ENCODE measurements at regions not wholly inside any gene's neighbourhood (a gene's known extent, or its start where the extent isn't known, plus 50 kb on each side); places are given as distances from the start of the nearest gene placed in this dataset.

- Histone ChIP-seq H3K36me3 (ENCODE audit: control insufficient read depth, insufficient read depth, low read length) (no peaks in the 10 kb centered on the region), H3K4me3 (ENCODE audit: insufficient read depth, low read depth, low read length, poor library complexity, severe bottlenecking) (no peak overlapping the region), H3K27ac (ENCODE audit: insufficient read depth, low read length, poor library complexity, severe bottlenecking) (no peak overlapping the region), H3K27me3 (replicated peaks; ENCODE audit: control insufficient read depth, insufficient read depth, low read length, poor library complexity, severe bottlenecking) (no peaks in the 10 kb centered on the region), H3K4me1 (ENCODE audit: control insufficient read depth, insufficient read depth, low read length, poor library complexity, severe bottlenecking) (no peaks in the 10 kb centered on the region), H3K9me3 (ENCODE audit: control insufficient read depth, low read length) (no peaks in the 10 kb centered on the region)
- no peak for DNase-seq
Observed at GRCh38 chr21:43325968-43326715, 100.8 kb downstream of the SIK1 start.

GRCh38 chr21:43325036-43325435 lies 101.9 kb downstream of the SIK1 start:
- H3K4me3 ChIP-seq (ENCODE audit: insufficient read depth, low read depth, low read length, poor library complexity, severe bottlenecking): no peak overlapping the region
- H3K27me3 ChIP-seq (replicated peaks; ENCODE audit: control insufficient read depth, insufficient read depth, low read length, poor library complexity, severe bottlenecking): no peaks in the 10 kb centered on the region
- no peak overlapping the region for H3K27ac ChIP-seq (ENCODE audit: insufficient read depth, low read length, poor library complexity, severe bottlenecking)
- no peak for DNase-seq
- no peaks in the 10 kb centered on the region for H3K36me3 ChIP-seq (ENCODE audit: control insufficient read depth, insufficient read depth, low read length)
- H3K4me1 ChIP-seq (ENCODE audit: control insufficient read depth, insufficient read depth, low read length, poor library complexity, severe bottlenecking): no peaks in the 10 kb centered on the region
- no peaks in the 10 kb centered on the region for H3K9me3 ChIP-seq (ENCODE audit: control insufficient read depth, low read length)

GRCh38 chr21:43324596-43324995 lies 102.3 kb downstream of the SIK1 start:
- no peaks in the 10 kb centered on the region for H3K36me3 ChIP-seq (ENCODE audit: control insufficient read depth, insufficient read depth, low read length)
- H3K27me3 ChIP-seq (replicated peaks; ENCODE audit: control insufficient read depth, insufficient read depth, low read length, poor library complexity, severe bottlenecking): no peaks in the 10 kb centered on the region
- H3K9me3 ChIP-seq (ENCODE audit: control insufficient read depth, low read length): no peaks in the 10 kb centered on the region
- DNase-seq: no peak
- H3K4me3 ChIP-seq (ENCODE audit: insufficient read depth, low read depth, low read length, poor library complexity, severe bottlenecking): no peak overlapping the region
- no peaks in the 10 kb centered on the region for H3K4me1 ChIP-seq (ENCODE audit: control insufficient read depth, insufficient read depth, low read length, poor library complexity, severe bottlenecking)
- H3K27ac ChIP-seq (ENCODE audit: insufficient read depth, low read length, poor library complexity, severe bottlenecking): no peak overlapping the region

GRCh38 chr21:43323244-43324005 lies 103.5 kb downstream of the SIK1 start:
- DNase-seq: no peak
- no peak overlapping the region for H3K27ac ChIP-seq (ENCODE audit: insufficient read depth, low read length, poor library complexity, severe bottlenecking)
- no peaks in the 10 kb centered on the region for H3K4me1 ChIP-seq (ENCODE audit: control insufficient read depth, insufficient read depth, low read length, poor library complexity, severe bottlenecking)
- no peaks in the 10 kb centered on the region for H3K36me3 ChIP-seq (ENCODE audit: control insufficient read depth, insufficient read depth, low read length)
- H3K4me3 ChIP-seq (ENCODE audit: insufficient read depth, low read depth, low read length, poor library complexity, severe bottlenecking): no peak overlapping the region
- no peaks in the 10 kb centered on the region for H3K9me3 ChIP-seq (ENCODE audit: control insufficient read depth, low read length)
- H3K27me3 ChIP-seq (replicated peaks; ENCODE audit: control insufficient read depth, insufficient read depth, low read length, poor library complexity, severe bottlenecking): no peaks in the 10 kb centered on the region

- Histone ChIP-seq H3K36me3 (ENCODE audit: control insufficient read depth, insufficient read depth, low read length) (no peaks in the 10 kb centered on the region), H3K4me3 (ENCODE audit: insufficient read depth, low read depth, low read length, poor library complexity, severe bottlenecking) (no peak overlapping the region), H3K27me3 (replicated peaks; ENCODE audit: control insufficient read depth, insufficient read depth, low read length, poor library complexity, severe bottlenecking) (no peaks in the 10 kb centered on the region), H3K9me3 (ENCODE audit: control insufficient read depth, low read length) (no peaks in the 10 kb centered on the region), H3K4me1 (ENCODE audit: control insufficient read depth, insufficient read depth, low read length, poor library complexity, severe bottlenecking) (no peaks in the 10 kb centered on the region), H3K27ac (ENCODE audit: insufficient read depth, low read length, poor library complexity, severe bottlenecking) (no peak overlapping the region)
- no peak for DNase-seq
Observed at GRCh38 chr21:43322805-43323204, 104.1 kb downstream of the SIK1 start.

- no peak overlapping the region for H3K27ac ChIP-seq (ENCODE audit: insufficient read depth, low read length, poor library complexity, severe bottlenecking)
- H3K36me3 ChIP-seq (ENCODE audit: control insufficient read depth, insufficient read depth, low read length): no peaks in the 10 kb centered on the region
- H3K27me3 ChIP-seq (replicated peaks; ENCODE audit: control insufficient read depth, insufficient read depth, low read length, poor library complexity, severe bottlenecking): no peaks in the 10 kb centered on the region
- no peak overlapping the region for H3K4me3 ChIP-seq (ENCODE audit: insufficient read depth, low read depth, low read length, poor library complexity, severe bottlenecking)
- no peaks in the 10 kb centered on the region for H3K9me3 ChIP-seq (ENCODE audit: control insufficient read depth, low read length)
- no peak for DNase-seq
- H3K4me1 ChIP-seq (ENCODE audit: control insufficient read depth, insufficient read depth, low read length, poor library complexity, severe bottlenecking): no peaks in the 10 kb centered on the region
Observed at GRCh38 chr21:43322311-43322710, 104.6 kb downstream of the SIK1 start.

GRCh38 chr21:43321611-43322010 lies 105.3 kb downstream of the SIK1 start:
- no peaks in the 10 kb centered on the region for H3K4me1 ChIP-seq (ENCODE audit: control insufficient read depth, insufficient read depth, low read length, poor library complexity, severe bottlenecking)
- H3K27me3 ChIP-seq (replicated peaks; ENCODE audit: control insufficient read depth, insufficient read depth, low read length, poor library complexity, severe bottlenecking): no peaks in the 10 kb centered on the region
- H3K36me3 ChIP-seq (ENCODE audit: control insufficient read depth, insufficient read depth, low read length): no peaks in the 10 kb centered on the region
- no peak for DNase-seq
- no peak overlapping the region for H3K27ac ChIP-seq (ENCODE audit: insufficient read depth, low read length, poor library complexity, severe bottlenecking)
- no peak overlapping the region for H3K4me3 ChIP-seq (ENCODE audit: insufficient read depth, low read depth, low read length, poor library complexity, severe bottlenecking)
- no peaks in the 10 kb centered on the region for H3K9me3 ChIP-seq (ENCODE audit: control insufficient read depth, low read length)

- no peak overlapping the region for H3K4me3 ChIP-seq (ENCODE audit: insufficient read depth, low read depth, low read length, poor library complexity, severe bottlenecking)
- H3K36me3 ChIP-seq (ENCODE audit: control insufficient read depth, insufficient read depth, low read length): no peaks in the 10 kb centered on the region
- no peak for DNase-seq
- no peaks in the 10 kb centered on the region for H3K4me1 ChIP-seq (ENCODE audit: control insufficient read depth, insufficient read depth, low read length, poor library complexity, severe bottlenecking)
- H3K27me3 ChIP-seq (replicated peaks; ENCODE audit: control insufficient read depth, insufficient read depth, low read length, poor library complexity, severe bottlenecking): no peaks in the 10 kb centered on the region
- no peak overlapping the region for H3K27ac ChIP-seq (ENCODE audit: insufficient read depth, low read length, poor library complexity, severe bottlenecking)
- H3K9me3 ChIP-seq (ENCODE audit: control insufficient read depth, low read length): no peaks in the 10 kb centered on the region
Observed at GRCh38 chr21:43321111-43321510, 105.8 kb downstream of the SIK1 start.

- no peak overlapping the region for H3K4me3 ChIP-seq (ENCODE audit: insufficient read depth, low read depth, low read length, poor library complexity, severe bottlenecking)
- no peak for DNase-seq
- H3K36me3 ChIP-seq (ENCODE audit: control insufficient read depth, insufficient read depth, low read length): no peaks in the 10 kb centered on the region
- H3K4me1 ChIP-seq (ENCODE audit: control insufficient read depth, insufficient read depth, low read length, poor library complexity, severe bottlenecking): no peaks in the 10 kb centered on the region
- H3K9me3 ChIP-seq (ENCODE audit: control insufficient read depth, low read length): no peaks in the 10 kb centered on the region
- H3K27me3 ChIP-seq (replicated peaks; ENCODE audit: control insufficient read depth, insufficient read depth, low read length, poor library complexity, severe bottlenecking): no peaks in the 10 kb centered on the region
- H3K27ac ChIP-seq (ENCODE audit: insufficient read depth, low read length, poor library complexity, severe bottlenecking): no peak overlapping the region
Observed at GRCh38 chr21:43320526-43320925, 106.4 kb downstream of the SIK1 start.
